Trophoblast cell (in vitro differentiated cells and primary cell): ENCODE measurements at regions not wholly inside any gene's neighbourhood (a gene's known extent, or its start where the extent isn't known, plus 50 kb on each side); places are given as distances from the start of the nearest gene placed in this dataset.

Source experiments
- DNase-seq, 2 donors: peaks; one replicate each; pipeline ENCODE4 v3.0.0-alpha.2; 2016
- H2AFZ ChIP-seq: 2 replicates; pipeline ENCODE4 v1.6.1; 2013; ENCODE audit warnings: low read length, moderate library complexity, mild to moderate bottlenecking; ENCODE audit not compliant: insufficient read depth, poor library complexity
- H2AK5ac ChIP-seq: 2 replicates; pipeline ENCODE4 v1.6.1; 2013; ENCODE audit warnings: mild to moderate bottlenecking, low read length
- H2BK120ac ChIP-seq: 2 replicates; pipeline ENCODE4 v1.6.1; 2013; ENCODE audit warnings: low read length, mild to moderate bottlenecking, moderate library complexity; ENCODE audit not compliant: insufficient read depth, poor library complexity
- H2BK12ac ChIP-seq: 2 replicates; pipeline ENCODE4 v1.6.1; 2013; ENCODE audit warnings: mild to moderate bottlenecking, low read length, moderate library complexity
- H2BK5ac ChIP-seq: 2 replicates; pipeline ENCODE4 v1.6.1; 2013; ENCODE audit warnings: low read length, low read depth, moderate library complexity, mild to moderate bottlenecking; ENCODE audit not compliant: poor library complexity
- H3K14ac ChIP-seq: 2 replicates; pipeline ENCODE4 v1.6.1; 2013; ENCODE audit warnings: mild to moderate bottlenecking, low read length
- H3K18ac ChIP-seq: 2 replicates; pipeline ENCODE4 v1.6.1; 2013; ENCODE audit warnings: mild to moderate bottlenecking, low read length
- H3K23ac ChIP-seq: 2 replicates; pipeline ENCODE4 v1.6.1; 2013; ENCODE audit warnings: low read length
- H3K27ac ChIP-seq: 2 replicates; pipeline ENCODE4 v1.5.1; 2013; ENCODE audit warnings: low read depth, mild to moderate bottlenecking, inconsistent platforms, low read length, moderate library complexity
- H3K27me3 ChIP-seq: 2 replicates; pipeline ENCODE4 v1.6.1; 2013; ENCODE audit warnings: inconsistent platforms, mild to moderate bottlenecking, low read length, moderate library complexity; ENCODE audit not compliant: insufficient read depth
- H3K36me3 ChIP-seq, 2 experiments: 1 replicate in 1 of 2; 2 replicates in 1 of 2; pipeline ENCODE4 v1.6.1; 2013; ENCODE audit warnings: low read length in 2 of 2, mild to moderate bottlenecking in 2 of 2, moderate library complexity in 1 of 2; ENCODE audit not compliant: insufficient read depth in 2 of 2, control insufficient read depth in 1 of 2
- H3K4ac ChIP-seq: 2 replicates; pipeline ENCODE4 v1.6.1; 2013; ENCODE audit warnings: low read depth, mild to moderate bottlenecking, low read length, moderate library complexity
- H3K4me1 ChIP-seq, 2 experiments: 1 replicate in 1 of 2; 2 replicates in 1 of 2; pipeline ENCODE4 v1.6.1; 2013; ENCODE audit warnings: low read length in 2 of 2, mild to moderate bottlenecking in 2 of 2, moderate library complexity in 1 of 2; ENCODE audit not compliant: insufficient read depth in 2 of 2, control insufficient read depth in 1 of 2
- H3K4me2 ChIP-seq: 2 replicates; pipeline ENCODE4 v1.6.1; 2013; ENCODE audit warnings: inconsistent platforms, mild to moderate bottlenecking, low read length, moderate library complexity
- H3K4me3 ChIP-seq: 2 replicates; pipeline ENCODE4 v1.5.1; 2013; ENCODE audit warnings: mild to moderate bottlenecking, low read depth, low read length, inconsistent platforms
- H3K79me1 ChIP-seq: one replicate; pipeline ENCODE4 v1.6.1; 2013; ENCODE audit warnings: low read length
- H3K79me2 ChIP-seq: 2 replicates; pipeline ENCODE4 v1.6.1; 2013; ENCODE audit warnings: low read length, mild to moderate bottlenecking; ENCODE audit not compliant: control insufficient read depth, insufficient read depth, poor library complexity
- H3K9ac ChIP-seq: 2 replicates; pipeline ENCODE4 v1.6.1; 2013; ENCODE audit warnings: mild to moderate bottlenecking, low read length
- H3K9me3 ChIP-seq: 2 replicates; pipeline ENCODE4 v1.6.1; 2013; ENCODE audit warnings: low read depth, mild to moderate bottlenecking, control low read depth, inconsistent platforms, low read length; ENCODE audit not compliant: insufficient read depth
- H4K12ac ChIP-seq: 2 replicates; pipeline ENCODE4 v1.6.1; 2013; ENCODE audit warnings: low read depth, mild to moderate bottlenecking, low read length, moderate library complexity
- H4K8ac ChIP-seq: 2 replicates; pipeline ENCODE4 v1.6.1; 2013; ENCODE audit warnings: low read depth, mild to moderate bottlenecking, low read length, moderate library complexity
- H4K91ac ChIP-seq: one replicate; pipeline ENCODE4 v1.6.1; 2013; ENCODE audit warnings: low read depth, mild to moderate bottlenecking, low read length, moderate library complexity
- WGBS: extraction: QIAGEN DNeasy Blood & Tissue Kit; methylation state at CpG from one replicate; pipeline ENCODE4 v1.1.7; 2013; ENCODE audit warnings: missing lambda C conversion rate; ENCODE audit not compliant: insufficient read length, insufficient coverage; ENCODE audit errors: extremely low coverage; 5-methylcytosine and 5-hydroxymethylcytosine counted together

DNA sequence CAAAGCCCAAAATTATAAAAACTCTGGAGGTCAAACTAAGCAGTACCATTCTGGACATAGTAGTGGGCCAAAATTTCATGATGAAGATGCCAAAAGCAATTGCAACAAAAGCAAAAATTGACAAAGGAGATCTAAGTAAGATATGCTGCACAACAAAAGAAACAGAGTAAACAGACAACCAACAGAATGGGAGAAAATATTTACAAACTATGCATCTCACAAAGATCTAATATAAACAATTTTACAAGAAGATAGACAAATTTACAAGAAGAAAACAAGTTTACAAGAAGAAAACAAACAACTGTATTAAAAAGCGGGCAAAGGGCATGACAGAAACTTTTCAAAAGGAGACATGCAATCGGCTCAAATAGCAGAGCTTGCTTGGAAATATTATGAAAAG, 396.9 kb downstream of the CDH9 start:
- Histone ChIP-seq H3K27me3 (no peaks in the 10 kb centered on the region), H3K79me2 (no peaks in the 10 kb centered on the region), H3K4me3 (no peak overlapping the region), H3K79me1 (no peaks in the 10 kb centered on the region), H4K12ac (no peak overlapping the region), H3K9ac (no peak overlapping the region), H3K4me2 (no peak overlapping the region), H4K91ac (no peak overlapping the region), H3K18ac (no peak overlapping the region), H3K9me3 (no peaks in the 10 kb centered on the region), H3K14ac (no peak overlapping the region), H2AK5ac (no peak overlapping the region), H3K36me3 (no peaks in the 10 kb centered on the region), H2BK5ac (no peak overlapping the region), H3K27ac (no peak overlapping the region), H3K23ac (no peak overlapping the region), H3K4ac (no peak overlapping the region), H3K4me1 (no peaks in the 10 kb centered on the region), H2BK12ac (no peak overlapping the region), H4K8ac (no peak overlapping the region), H2AFZ (no peak overlapping the region), H2BK120ac (no peak overlapping the region)
- DNase-seq: no peak
- WGBS: no CpG with 5 or more reads among the region's 2 CpGs

DNA sequence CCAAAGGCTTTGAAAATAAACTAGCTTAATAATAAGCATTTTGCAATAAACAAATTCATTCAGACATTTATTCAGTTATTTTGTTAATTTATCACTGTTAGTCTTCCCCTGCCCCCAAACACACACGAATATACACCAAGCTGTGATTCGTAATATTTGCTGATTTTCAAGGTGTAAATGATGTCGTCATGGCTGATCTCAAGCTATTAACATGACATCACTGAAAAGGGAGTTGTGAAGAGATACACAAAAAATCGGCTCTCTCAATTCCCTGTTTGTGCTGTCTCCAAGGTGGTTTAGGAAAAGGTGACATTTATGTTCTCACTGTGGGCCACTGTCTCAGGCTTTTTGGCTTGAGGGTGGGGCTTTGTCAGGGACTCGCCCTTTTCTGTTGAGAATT, 413.3 kb downstream of the CDH9 start:
- H3K4ac ChIP-seq: no peak overlapping the region
- no peak overlapping the region for H2AK5ac ChIP-seq
- H2BK5ac ChIP-seq: no peak overlapping the region
- H3K18ac ChIP-seq: no peak overlapping the region
- H3K14ac ChIP-seq: no peak overlapping the region
- H3K23ac ChIP-seq: no peak overlapping the region
- DNase-seq: no peak
- no peak overlapping the region for H4K12ac ChIP-seq
- no peaks in the 10 kb centered on the region for H3K9me3 ChIP-seq
- no peak overlapping the region for H3K9ac ChIP-seq
- no peaks in the 10 kb centered on the region for H3K36me3 ChIP-seq
- H3K4me1 ChIP-seq: no peaks in the 10 kb centered on the region
- H2BK120ac ChIP-seq: no peak overlapping the region
- no peak overlapping the region for H3K4me3 ChIP-seq
- no peak overlapping the region for H3K4me2 ChIP-seq
- no peak overlapping the region for H4K8ac ChIP-seq
- H2AFZ ChIP-seq: no peak overlapping the region
- H4K91ac ChIP-seq: no peak overlapping the region
- H3K27ac ChIP-seq: no peak overlapping the region
- H3K79me2 ChIP-seq: no peaks in the 10 kb centered on the region
- H3K27me3 ChIP-seq: no peaks in the 10 kb centered on the region
- H3K79me1 ChIP-seq: no peaks in the 10 kb centered on the region
- no CpG with 5 or more reads among the region's 5 CpGs for WGBS
- H2BK12ac ChIP-seq: no peak overlapping the region

DNA sequence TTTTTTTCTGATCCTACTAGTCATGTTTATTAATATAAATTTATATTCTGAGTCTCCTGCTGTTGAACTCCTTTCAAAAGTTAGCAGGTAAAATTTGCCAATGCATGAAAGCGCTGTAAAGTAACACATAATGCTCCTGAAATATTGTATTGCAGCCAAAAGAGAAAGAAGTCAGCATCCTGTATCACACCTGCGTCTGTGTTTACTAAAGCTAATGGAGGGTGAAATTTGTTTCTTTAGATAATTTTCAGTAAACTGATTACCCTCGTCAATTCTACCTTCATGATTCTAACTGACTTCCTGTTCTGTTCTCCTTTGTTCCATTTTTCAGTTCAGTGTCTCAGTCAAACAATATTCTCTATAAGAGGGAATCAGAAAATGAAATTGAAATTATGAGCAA, 415.4 kb downstream of the CDH9 start:
- Histone ChIP-seq H3K4me2 (no peak overlapping the region), H3K79me1 (no peaks in the 10 kb centered on the region), H2BK12ac (no peak overlapping the region), H3K9ac (no peak overlapping the region), H4K8ac (no peak overlapping the region), H3K4ac (no peak overlapping the region), H3K79me2 (no peaks in the 10 kb centered on the region), H3K23ac (no peak overlapping the region), H2AK5ac (no peak overlapping the region), H3K27ac (no peak overlapping the region), H3K4me1 (no peaks in the 10 kb centered on the region), H4K91ac (no peak overlapping the region), H3K18ac (no peak overlapping the region), H3K4me3 (no peak overlapping the region), H3K27me3 (no peaks in the 10 kb centered on the region), H4K12ac (no peak overlapping the region), H2AFZ (no peak overlapping the region), H2BK120ac (no peak overlapping the region), H3K14ac (no peak overlapping the region), H3K36me3 (no peaks in the 10 kb centered on the region), H3K9me3 (no peaks in the 10 kb centered on the region), H2BK5ac (no peak overlapping the region)
- DNase-seq: no peak
- no CpG with 5 or more reads among the region's 3 CpGs for WGBS

DNA sequence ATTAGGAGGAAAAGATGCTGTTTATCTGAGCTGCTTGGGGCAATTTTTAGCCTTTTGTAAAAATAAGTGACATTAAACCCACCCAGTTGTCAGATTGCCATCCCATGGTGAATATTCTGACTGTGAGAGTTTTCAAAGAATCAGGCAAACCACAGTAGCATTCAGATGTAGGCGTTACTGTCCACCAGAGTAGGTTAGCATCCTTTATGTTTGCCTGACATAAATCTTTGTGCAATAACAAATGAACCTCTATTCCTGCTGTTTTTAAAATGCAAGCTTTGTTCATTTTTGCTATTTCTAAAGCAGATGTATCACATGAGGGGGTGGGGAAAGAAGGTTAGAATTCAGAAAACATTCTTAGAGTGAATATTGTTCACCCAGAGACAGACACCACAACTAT, 427.8 kb downstream of the CDH9 start:
- H3K14ac ChIP-seq: no peak overlapping the region
- H2AK5ac ChIP-seq: no peak overlapping the region
- no peaks in the 10 kb centered on the region for H3K9me3 ChIP-seq
- H3K36me3 ChIP-seq: no peaks in the 10 kb centered on the region
- H3K18ac ChIP-seq: no peak overlapping the region
- no peak overlapping the region for H3K4me2 ChIP-seq
- no peak overlapping the region for H3K4ac ChIP-seq
- H3K4me3 ChIP-seq: no peak overlapping the region
- no peaks in the 10 kb centered on the region for H3K4me1 ChIP-seq
- H4K91ac ChIP-seq: no peak overlapping the region
- H2BK120ac ChIP-seq: no peak overlapping the region
- no peak overlapping the region for H4K8ac ChIP-seq
- H4K12ac ChIP-seq: no peak overlapping the region
- no peak overlapping the region for H2BK5ac ChIP-seq
- H2AFZ ChIP-seq: no peak overlapping the region
- DNase-seq: no peak
- H3K9ac ChIP-seq: no peak overlapping the region
- H2BK12ac ChIP-seq: no peak overlapping the region
- H3K79me1 ChIP-seq: no peaks in the 10 kb centered on the region
- no peak overlapping the region for H3K27ac ChIP-seq
- no peak overlapping the region for H3K23ac ChIP-seq
- H3K27me3 ChIP-seq: no peaks in the 10 kb centered on the region
- no peaks in the 10 kb centered on the region for H3K79me2 ChIP-seq
- WGBS: no CpG with 5 or more reads among the region's 1 CpG
